Central memory CD8-positive, alpha-beta T cell (primary cell): ENCODE measurements at regions not wholly inside any gene's neighbourhood (a gene's known extent, or its start where the extent isn't known, plus 50 kb on each side); places are given as distances from the start of the nearest gene placed in this dataset.

ENCODE experiments used
- ATAC-seq: fragments of 150-1000 bp; cut with Tn5 transposase; replicated peaks from 2 replicates; pipeline ENCODE4 v1.10.0; 2022; ENCODE audit warnings: mild to moderate bottlenecking, moderate FRiP score, moderate number of reproducible peaks; ENCODE audit not compliant: poor library complexity, severe bottlenecking; ENCODE audit errors: extremely low read depth
- DNase-seq, 2 donors: peaks; one replicate each; pipeline ENCODE4 v3.0.0; 2021; ENCODE audit warnings: low spot score in 2 of 2
- H3K27ac Mint-ChIP-seq: one replicate; pipeline ENCODE4 v1.8.0; 2022; ENCODE audit warnings: low read depth, mild to moderate bottlenecking, moderate library complexity, mixed read lengths
- H3K27me3 Mint-ChIP-seq: one replicate; pipeline ENCODE4 v1.8.0; 2022; ENCODE audit warnings: mixed read lengths
- H3K36me3 Mint-ChIP-seq: one replicate; pipeline ENCODE4 v1.8.0; 2022; ENCODE audit warnings: mild to moderate bottlenecking, moderate library complexity, mixed read lengths; ENCODE audit not compliant: insufficient read depth
- H3K4me1 Mint-ChIP-seq: one replicate; pipeline ENCODE4 v1.8.0; 2022; ENCODE audit warnings: mixed read lengths
- H3K4me3 Mint-ChIP-seq: one replicate; pipeline ENCODE4 v1.8.0; 2022; ENCODE audit warnings: mild to moderate bottlenecking, moderate library complexity, mixed read lengths
- H3K9me3 Mint-ChIP-seq: one replicate; pipeline ENCODE4 v1.8.0; 2022; ENCODE audit warnings: mixed read lengths

DNA sequence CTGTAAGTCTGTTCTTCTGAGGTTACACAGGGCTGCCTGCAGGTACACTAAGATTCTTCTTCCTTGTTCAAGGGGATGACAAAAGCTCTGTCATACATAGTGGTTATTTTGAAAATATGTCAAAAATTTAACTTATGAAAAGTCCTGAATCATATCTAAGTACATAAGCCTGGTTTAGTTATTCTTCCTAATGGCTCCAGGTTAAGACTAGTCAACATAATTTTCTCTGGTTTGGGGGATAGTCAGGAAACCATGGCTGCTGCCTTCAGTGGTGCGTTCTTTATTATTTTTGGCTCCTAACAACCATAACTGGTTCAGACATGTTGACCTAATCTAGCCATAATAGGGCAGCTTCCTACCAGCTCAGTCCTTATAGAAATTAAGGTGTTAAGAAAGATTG lies 257.4 kb upstream of the DDI1 start:
- Mint-ChIP-seq H3K4me3 (no peak overlapping the region), H3K9me3 (no peaks in the 10 kb centered on the region), H3K27ac (no peak overlapping the region), H3K27me3 (no peaks in the 10 kb centered on the region), H3K36me3 (peaks cover 1% of the 10 kb centered on the region), H3K4me1 (no peaks in the 10 kb centered on the region)
- DNase-seq, result no peak
- ATAC-seq, result no peak

DNA sequence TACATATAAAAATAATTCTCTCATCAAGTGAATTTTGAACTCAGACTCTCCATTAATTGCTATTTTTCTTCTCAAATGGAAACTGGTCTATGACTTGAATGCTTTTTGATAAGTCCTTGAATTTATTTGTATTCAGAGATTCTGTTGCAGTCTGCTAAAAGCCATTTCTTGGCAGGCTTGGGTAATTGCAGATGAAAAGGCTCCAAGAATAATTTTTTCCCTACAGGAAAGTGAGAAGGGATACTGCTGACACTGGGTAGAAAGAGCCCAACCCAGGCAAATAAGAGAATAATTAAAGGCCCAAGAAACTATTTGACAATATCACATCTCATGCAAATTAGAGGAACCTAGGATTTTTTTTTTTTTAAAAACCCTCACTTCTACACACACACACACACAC lies 246.5 kb upstream of the DDI1 start:
- Mint-ChIP-seq H3K9me3 (peaks cover 9% of the 10 kb centered on the region), H3K27me3 (no peaks in the 10 kb centered on the region), H3K27ac (no peak overlapping the region), H3K4me1 (no peaks in the 10 kb centered on the region), H3K36me3 (no peaks in the 10 kb centered on the region), H3K4me3 (no peak overlapping the region)
- ATAC-seq (no peak), DNase-seq (no peak)

DNA sequence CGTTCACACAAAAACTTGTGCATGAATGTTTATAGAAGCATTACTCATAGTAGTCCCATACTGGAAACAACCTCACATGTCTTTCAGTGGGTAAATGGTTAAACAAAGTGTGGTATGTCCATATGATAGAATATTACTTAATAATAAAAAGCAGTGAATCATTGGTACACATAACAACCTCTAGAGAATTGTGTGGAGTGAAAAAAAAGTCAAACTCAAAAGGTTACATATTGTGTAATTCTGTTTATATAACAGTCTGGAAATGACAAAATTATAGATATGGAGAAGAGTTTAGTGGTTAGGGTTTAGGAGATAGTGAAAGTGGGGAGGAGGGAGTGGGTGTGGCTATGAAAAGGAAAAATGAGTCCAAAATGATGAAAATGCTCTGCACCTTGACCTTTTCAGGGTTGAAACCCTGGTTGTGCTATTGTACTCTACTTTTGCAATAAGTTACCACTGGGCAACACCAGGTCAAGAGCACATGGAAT lies 243.4 kb upstream of the DDI1 start:
- Mint-ChIP-seq H3K27ac (no peak overlapping the region), H3K4me1 (no peaks in the 10 kb centered on the region), H3K36me3 (no peaks in the 10 kb centered on the region), H3K27me3 (no peaks in the 10 kb centered on the region), H3K4me3 (no peak overlapping the region), H3K9me3 (peaks cover 5% of the 10 kb centered on the region)
- ATAC-seq, result no peak
- no peak for DNase-seq

DNA sequence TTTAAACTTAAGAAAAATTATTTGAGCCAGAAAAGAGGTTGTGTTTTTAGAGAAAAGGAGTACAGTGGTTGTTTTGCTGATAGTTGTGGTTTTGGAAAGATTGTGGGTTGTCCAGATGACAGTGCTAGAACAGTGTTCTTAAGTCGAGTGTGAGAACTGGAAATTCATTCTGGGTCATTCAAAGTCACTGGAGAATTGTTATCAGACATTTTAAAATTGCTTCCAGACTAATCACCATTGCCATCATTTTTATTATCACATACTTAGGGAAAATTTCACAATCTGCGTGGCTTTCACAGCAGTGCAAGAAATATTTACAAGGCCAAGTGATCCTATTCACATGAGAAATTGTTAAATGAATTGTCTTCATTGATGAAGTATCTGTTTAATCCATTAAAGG lies 242.2 kb upstream of the DDI1 start:
- H3K4me3 Mint-ChIP-seq, result no peak overlapping the region
- no peaks in the 10 kb centered on the region for H3K4me1 Mint-ChIP-seq
- no peaks in the 10 kb centered on the region for H3K36me3 Mint-ChIP-seq
- no peak for DNase-seq
- H3K9me3 Mint-ChIP-seq, result peaks cover 5% of the 10 kb centered on the region
- H3K27ac Mint-ChIP-seq, result no peak overlapping the region
- ATAC-seq, result no peak
- H3K27me3 Mint-ChIP-seq, result no peaks in the 10 kb centered on the region

DNA sequence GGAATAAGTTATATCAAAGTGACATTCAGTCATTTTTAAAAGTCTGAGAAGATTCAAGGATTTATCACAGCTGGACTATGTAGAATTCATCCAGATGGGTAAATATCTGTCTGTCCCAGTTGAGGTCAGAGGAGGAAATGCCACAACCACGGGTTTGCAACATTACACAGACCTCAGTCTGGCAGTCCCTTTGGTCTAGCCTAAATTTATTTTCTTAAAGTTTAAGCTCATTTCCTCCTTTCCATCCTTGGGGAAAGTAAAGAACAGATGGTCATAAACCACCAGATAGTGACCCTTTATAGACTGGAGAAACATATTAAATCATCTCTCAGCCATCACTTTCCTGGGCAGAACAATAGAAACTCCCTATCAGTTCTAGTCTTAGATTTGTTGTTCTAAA lies 238.4 kb upstream of the DDI1 start:
- H3K4me1 Mint-ChIP-seq, result no peaks in the 10 kb centered on the region
- no peak overlapping the region for H3K27ac Mint-ChIP-seq
- H3K36me3 Mint-ChIP-seq, result no peaks in the 10 kb centered on the region
- no peak for DNase-seq
- H3K27me3 Mint-ChIP-seq, result no peaks in the 10 kb centered on the region
- no peak for ATAC-seq
- no peaks in the 10 kb centered on the region for H3K9me3 Mint-ChIP-seq
- H3K4me3 Mint-ChIP-seq, result no peak overlapping the region

DNA sequence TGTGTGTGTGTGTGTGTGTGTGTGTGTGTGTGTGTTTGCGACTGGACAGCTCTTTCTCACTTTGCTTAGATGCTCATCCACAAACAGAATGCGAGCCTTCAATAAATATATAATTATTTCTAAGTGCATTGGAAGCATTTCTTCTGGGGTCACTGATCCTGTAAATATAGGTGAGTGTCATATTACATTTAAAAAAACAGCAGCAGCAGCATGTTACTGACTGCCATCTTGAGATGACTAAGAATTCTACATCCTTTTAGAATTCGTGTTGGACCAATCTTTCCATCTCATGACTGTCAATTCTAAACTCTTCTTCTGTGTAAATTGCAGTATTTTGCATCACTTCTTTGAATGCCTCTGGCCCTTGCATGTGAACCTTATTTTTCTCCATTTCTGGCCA lies 238.0 kb upstream of the DDI1 start:
- ATAC-seq (no peak), DNase-seq (no peak)
- Mint-ChIP-seq H3K9me3 (no peaks in the 10 kb centered on the region), H3K36me3 (no peaks in the 10 kb centered on the region), H3K27ac (no peak overlapping the region), H3K27me3 (no peaks in the 10 kb centered on the region), H3K4me3 (no peak overlapping the region), H3K4me1 (no peaks in the 10 kb centered on the region)

DNA sequence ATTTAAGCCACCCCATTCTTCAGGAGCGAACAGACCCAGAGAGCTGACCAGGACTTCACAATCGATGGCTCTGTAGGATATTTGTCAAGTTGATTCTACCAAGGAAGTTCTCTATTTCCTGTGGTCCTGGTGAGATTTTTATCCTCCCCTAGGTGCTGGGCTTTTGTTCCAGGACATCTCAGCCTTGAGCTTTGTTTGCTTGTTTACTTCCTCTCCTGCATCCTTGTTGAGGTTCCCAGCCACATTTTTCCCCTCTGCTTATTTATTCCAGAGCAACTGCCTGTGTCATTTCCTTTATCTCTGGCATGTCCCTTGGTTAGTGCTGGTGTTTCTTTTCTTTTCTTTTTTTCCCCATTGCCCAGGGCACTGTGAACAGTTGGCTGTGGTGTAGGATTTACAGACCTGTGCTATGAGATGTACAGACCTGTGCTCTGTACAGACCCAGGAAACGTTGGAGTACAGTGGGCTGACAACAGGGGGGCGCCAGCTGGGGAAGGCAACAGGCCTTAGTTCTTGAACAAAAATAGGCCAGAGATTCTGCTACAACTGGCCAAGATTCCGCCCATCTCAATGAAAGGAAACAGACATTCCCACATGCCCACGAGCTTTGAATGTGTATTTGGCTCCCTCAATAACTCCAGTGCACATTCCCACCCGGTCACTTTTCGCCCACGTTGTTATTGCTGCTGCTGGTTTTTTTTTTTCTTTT lies 235.9 kb upstream of the DDI1 start:
- Mint-ChIP-seq H3K27ac (no peak overlapping the region), H3K4me1 (no peaks in the 10 kb centered on the region), H3K27me3 (no peaks in the 10 kb centered on the region), H3K36me3 (no peaks in the 10 kb centered on the region), H3K4me3 (no peak overlapping the region), H3K9me3 (no peaks in the 10 kb centered on the region)
- DNase-seq (no peak), ATAC-seq (no peak)

DNA sequence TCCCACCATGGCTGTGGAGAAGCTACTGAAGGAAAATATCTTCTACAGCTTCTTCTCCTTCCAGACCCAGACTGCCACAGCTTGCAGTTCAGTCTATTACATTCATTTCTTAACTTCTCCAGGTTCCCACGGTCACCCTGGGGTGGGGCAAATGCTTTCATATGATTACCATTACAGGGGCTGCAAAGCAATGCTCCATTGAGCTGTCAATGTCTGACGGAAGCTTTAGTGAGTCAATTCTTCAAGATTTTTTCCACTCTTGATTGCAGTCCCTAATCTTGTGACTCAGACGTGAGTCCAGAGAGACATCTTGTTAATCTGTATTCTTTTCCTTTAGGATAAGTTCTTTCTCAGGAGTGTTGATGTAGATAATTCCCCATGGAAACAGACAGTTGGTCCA lies 233.4 kb upstream of the DDI1 start:
- Mint-ChIP-seq H3K36me3 (no peaks in the 10 kb centered on the region), H3K27ac (no peak overlapping the region), H3K27me3 (no peaks in the 10 kb centered on the region)

DNA sequence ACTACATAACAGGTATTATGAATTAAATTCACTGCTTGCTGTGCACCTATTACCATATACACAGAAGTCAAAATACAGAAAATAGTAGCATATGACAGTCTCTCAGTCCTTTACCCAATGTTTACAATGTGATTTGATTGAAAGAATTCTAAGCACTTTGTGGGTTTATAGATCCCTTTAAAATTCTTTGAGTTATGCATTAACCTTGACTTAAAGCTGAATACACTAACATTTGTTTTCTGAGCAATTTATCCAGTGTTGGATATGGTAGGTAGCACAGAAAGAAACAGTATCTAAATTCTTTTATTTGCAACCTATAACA lies 230.8 kb upstream of the DDI1 start:
- Mint-ChIP-seq H3K27ac (no peak overlapping the region), H3K4me3 (no peak overlapping the region), H3K4me1 (no peaks in the 10 kb centered on the region), H3K36me3 (peaks cover 2% of the 10 kb centered on the region), H3K27me3 (no peaks in the 10 kb centered on the region), H3K9me3 (peaks cover 5% of the 10 kb centered on the region)
- ATAC-seq (no peak), DNase-seq (no peak)

More for the DNA sequence above, 233.4 kb upstream of the DDI1 start:
- H3K4me3 Mint-ChIP-seq, result no peak overlapping the region
- no peak for ATAC-seq
- H3K9me3 Mint-ChIP-seq, result no peaks in the 10 kb centered on the region
- H3K4me1 Mint-ChIP-seq, result no peaks in the 10 kb centered on the region
- no peak for DNase-seq

DNA sequence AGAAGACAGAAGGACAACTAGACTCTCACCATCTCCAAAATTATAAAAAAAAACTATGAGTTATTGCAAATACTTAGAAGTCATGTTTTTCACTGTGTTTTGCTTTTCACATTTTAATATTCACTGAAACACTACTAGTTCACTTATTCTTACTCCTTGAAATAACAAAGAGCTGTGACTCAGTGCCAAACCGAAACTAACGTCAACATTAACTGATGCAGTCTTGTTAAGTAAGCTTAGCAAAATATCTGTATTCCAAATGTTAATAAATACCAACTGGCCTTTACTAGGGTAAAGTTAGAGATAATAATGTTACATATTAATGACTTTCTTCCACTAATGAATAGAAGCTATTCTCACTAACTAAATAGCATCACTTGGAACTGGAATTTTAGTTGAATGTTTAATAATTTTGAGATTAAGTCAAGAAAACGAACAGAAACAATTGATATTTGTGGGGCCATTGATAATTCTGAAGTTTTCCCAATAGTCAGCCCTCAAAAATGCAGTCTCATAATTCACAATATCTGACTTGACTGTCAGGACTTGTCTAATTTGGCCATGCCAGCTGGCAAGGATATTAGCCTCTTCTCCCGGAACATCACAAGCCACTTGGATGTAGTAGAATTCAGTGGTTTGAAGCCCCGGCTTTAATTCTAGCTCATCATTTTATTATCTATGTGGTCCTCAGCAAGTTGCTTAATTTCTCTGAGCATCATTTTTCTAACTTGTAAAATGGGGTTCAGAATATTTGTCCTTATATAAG lies 230.1 kb upstream of the DDI1 start:
- ATAC-seq (no peak), DNase-seq (no peak)
- Mint-ChIP-seq H3K27me3 (no peaks in the 10 kb centered on the region), H3K4me3 (no peak overlapping the region), H3K4me1 (no peaks in the 10 kb centered on the region), H3K27ac (no peak overlapping the region), H3K36me3 (peaks cover 2% of the 10 kb centered on the region), H3K9me3 (peaks cover 7% of the 10 kb centered on the region)

DNA sequence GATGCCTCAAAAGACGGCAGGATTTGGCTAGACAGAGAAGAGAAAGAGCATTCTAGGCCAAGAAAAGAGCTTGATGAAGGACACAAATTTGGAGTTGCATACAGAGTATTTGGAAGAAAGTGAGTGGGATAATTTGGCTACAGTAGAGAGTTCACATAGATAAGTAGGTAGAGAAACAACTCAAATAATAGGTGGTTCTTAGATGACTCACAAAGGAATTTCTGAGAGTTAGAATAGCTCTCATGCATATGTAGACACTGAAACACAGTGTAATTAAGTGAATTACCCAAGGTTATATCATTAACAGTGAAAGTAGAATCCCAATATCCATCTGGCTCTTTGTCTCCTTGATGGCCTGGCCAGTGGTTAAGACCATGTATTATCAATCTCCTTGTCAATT lies 228.6 kb upstream of the DDI1 start:
- no peak for ATAC-seq
- no peak for DNase-seq
- Mint-ChIP-seq H3K4me1 (no peaks in the 10 kb centered on the region), H3K27me3 (no peaks in the 10 kb centered on the region), H3K36me3 (peaks cover 2% of the 10 kb centered on the region), H3K4me3 (no peak overlapping the region), H3K27ac (no peak overlapping the region), H3K9me3 (peaks cover 7% of the 10 kb centered on the region)

DNA sequence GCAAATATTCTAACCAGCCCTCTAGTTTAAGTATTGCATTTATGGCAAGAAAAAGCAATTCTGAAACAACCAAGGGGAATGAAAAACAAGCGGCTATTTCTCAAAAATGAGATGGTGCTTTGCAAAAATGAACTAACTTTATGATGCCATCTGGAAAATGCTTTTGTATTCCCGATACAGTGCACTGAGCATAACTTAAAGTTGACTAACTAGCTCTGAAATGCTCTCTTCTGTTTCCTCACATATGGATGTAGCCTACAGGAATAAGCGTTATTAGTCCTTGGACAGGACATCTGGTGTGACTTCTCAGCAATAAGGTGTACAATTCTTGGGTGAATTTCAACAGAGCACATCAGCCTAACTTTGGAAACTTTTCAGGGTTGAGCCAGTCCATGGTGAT lies 228.2 kb upstream of the DDI1 start:
- H3K27me3 Mint-ChIP-seq, result no peaks in the 10 kb centered on the region
- H3K27ac Mint-ChIP-seq, result no peak overlapping the region
- DNase-seq (no peak), ATAC-seq (no peak)
- H3K4me3 Mint-ChIP-seq, result no peak overlapping the region
- H3K9me3 Mint-ChIP-seq, result peaks cover 7% of the 10 kb centered on the region
- H3K36me3 Mint-ChIP-seq, result peaks cover 2% of the 10 kb centered on the region
- H3K4me1 Mint-ChIP-seq, result no peaks in the 10 kb centered on the region

DNA sequence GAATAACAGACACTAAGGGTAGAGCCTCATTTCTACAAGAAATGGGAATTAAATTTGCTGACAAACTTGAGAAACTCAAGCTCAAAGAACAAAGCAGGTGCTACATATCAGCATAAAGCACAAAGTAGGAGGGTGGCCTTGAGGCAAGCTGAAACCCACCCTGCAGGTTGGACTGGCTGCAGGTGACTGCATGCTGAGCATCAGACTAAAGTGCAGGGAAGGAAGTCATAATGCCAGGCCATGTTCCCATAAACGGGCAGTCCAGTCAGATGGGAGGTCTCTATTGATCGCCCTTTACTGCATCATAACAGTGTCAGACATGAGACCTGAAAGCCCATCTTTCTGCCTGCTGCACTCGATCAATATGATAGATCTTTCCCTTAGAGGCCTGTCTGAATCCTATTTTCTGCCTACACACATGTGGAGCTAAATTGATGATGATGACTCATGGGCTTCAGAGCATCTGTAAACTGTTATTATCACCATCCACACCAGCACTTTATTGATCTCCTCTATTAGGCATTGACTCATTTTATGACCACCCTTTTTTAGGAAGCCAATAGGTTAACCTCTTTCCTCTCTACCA lies 224.5 kb upstream of the DDI1 start:
- Mint-ChIP-seq H3K27ac (no peak overlapping the region), H3K9me3 (peaks cover 7% of the 10 kb centered on the region), H3K4me3 (no peak overlapping the region), H3K27me3 (no peaks in the 10 kb centered on the region), H3K36me3 (peaks cover 2% of the 10 kb centered on the region), H3K4me1 (no peaks in the 10 kb centered on the region)
- ATAC-seq, result no peak
- DNase-seq, result no peak
